HepG2 (cell line): ENCODE measurements at regions not wholly inside any gene's neighbourhood (a gene's known extent, or its start where the extent isn't known, plus 50 kb on each side); places are given as distances from the start of the nearest gene placed in this dataset.

Experiments used
- ATAC-seq: fragments of 200-7000 bp; cut with Tn5 transposase; 3 replicates; pipeline ENCODE4 v1.9.1; 2020; ENCODE audit warnings: mild to moderate bottlenecking, moderate library complexity
- BruUV-seq: library from RNA; stranded (reverse); fragments of 400-500 nt; replicated peaks from 2 replicates; lab custom pipeline; 2021; lab: Mats Ljungman, UMichigan
- CTCF ChIA-PET: fragments of 300-600 bp; formaldehyde crosslinking; extraction: SDS; loops from one replicate; lab custom pipeline; 2021; ENCODE audit warnings: low total read pairs, inconsistent platforms, low intra/inter-chr PET ratio; lab: Yijun Ruan, JAX
- POLR2A ChIA-PET: fragments of 350-600 bp; sonication (Branson Sonifier 250); formaldehyde crosslinking; loops from one replicate; lab custom pipeline; 2020; ENCODE audit warnings: antibody characterized with exemption, inconsistent platforms; lab: Yijun Ruan, JAX
- DNase-seq: peaks from one replicate; pipeline ENCODE4 v3.0.0-alpha.2; 2015; ENCODE audit warnings: low spot score
- FAIRE-seq: peaks from 3 replicates; lab custom pipeline; 2011; peaks lifted over from hg19 to GRCh38; lab: Jason Lieb, UNC
- H2AFZ ChIP-seq: one replicate; pipeline ENCODE4 v1.6.1; 2011; ENCODE audit warnings: low read length, inconsistent platforms
- H3K27ac ChIP-seq: fragments of 300-600 bp; 3 replicates; pipeline ENCODE4 v1.8.0; 2011; ENCODE audit warnings: mixed run types, mild to moderate bottlenecking, mixed read lengths, low read length, inconsistent platforms; ENCODE audit not compliant: insufficient read depth; ENCODE audit errors: extremely low read length
- H3K27me3 ChIP-seq, 2 experiments: fragments of 200-600 bp in 1 of 2; 2 replicates in 1 of 2; 3 replicates in 1 of 2; pipeline versions ENCODE4 v1.6.0 to v1.8.0; 2011; ENCODE audit warnings: low read length in 2 of 2, mild to moderate bottlenecking in 2 of 2, moderate library complexity in 2 of 2, inconsistent platforms in 1 of 2; ENCODE audit not compliant: insufficient read depth in 2 of 2, control insufficient read depth in 1 of 2
- H3K36me3 ChIP-seq, 2 experiments: fragments of 200-600 bp in 1 of 2; replicated peaks in 1 of 2; 2 replicates in 1 of 2; 3 replicates in 1 of 2; pipeline versions ENCODE4 v1.5.1 to v1.8.0; 2011; ENCODE audit warnings: low read length in 2 of 2, inconsistent platforms in 1 of 2; ENCODE audit not compliant: insufficient read depth in 2 of 2, control insufficient read depth in 1 of 2
- H3K4me1 ChIP-seq: 2 replicates; pipeline ENCODE4 v1.5.1; 2012; ENCODE audit warnings: low read length, inconsistent platforms; ENCODE audit not compliant: insufficient read depth
- H3K4me2 ChIP-seq: 2 replicates; pipeline ENCODE4 v1.6.0; 2011; ENCODE audit warnings: low read depth, low read length, inconsistent platforms
- H3K4me3 ChIP-seq, 3 experiments: fragments of 200-600 bp in 1 of 3; sonication (generic), shearing (Covaris generic) in 1 of 3; replicated peaks in 1 of 3; 2 replicates each; pipeline ENCODE4 v1.5.1; 2011 to 2016; ENCODE audit warnings: low read length in 3 of 3, inconsistent platforms in 2 of 3, low read depth in 2 of 3, mild to moderate bottlenecking in 2 of 3, control low read depth in 1 of 3, mixed read lengths in 1 of 3; ENCODE audit not compliant: insufficient read depth in 1 of 3
- H3K79me2 ChIP-seq: one replicate; pipeline ENCODE4 v1.6.1; 2011; ENCODE audit warnings: low read length, inconsistent platforms; ENCODE audit not compliant: insufficient read depth
- H3K9ac ChIP-seq: 2 replicates; pipeline ENCODE4 v1.6.0; 2011; ENCODE audit warnings: mild to moderate bottlenecking, low read depth, low read length, inconsistent platforms; ENCODE audit not compliant: insufficient read depth
- H3K9me3 ChIP-seq: 2 replicates; pipeline ENCODE4 v1.5.1; 2012; ENCODE audit warnings: mild to moderate bottlenecking, low read length
- H4K20me1 ChIP-seq: 2 replicates; pipeline ENCODE4 v1.6.0; 2011; ENCODE audit warnings: inconsistent platforms, mild to moderate bottlenecking, low read length, moderate library complexity; ENCODE audit not compliant: insufficient read depth
- ATF7 ChIP-seq, 2 experiments: fragments of 450-650 bp in 1 of 2; sonication (generic) in 1 of 2; formaldehyde crosslinking in 1 of 2; IDR thresholded peaks; 2 replicates each; pipeline versions ENCODE4 v1.4.0 to v1.6.1; 2016 to 2020; ENCODE audit warnings: antibody characterized with exemption in 1 of 2, mild to moderate bottlenecking in 1 of 2, missing genetic modification reagents in 1 of 2
- FOXC1 ChIP-seq: sonication (generic); formaldehyde crosslinking; IDR thresholded peaks from 2 replicates; pipeline ENCODE4 v1.8.0; 2022; ENCODE audit warnings: mild to moderate bottlenecking, missing genetic modification reagents, borderline replicate concordance
- NFYB ChIP-seq: sonication (generic); formaldehyde crosslinking; IDR thresholded peaks from 2 replicates; pipeline ENCODE4 v1.4.0; 2020; ENCODE audit warnings: missing genetic modification reagents
- POGK ChIP-seq: sonication (generic); formaldehyde crosslinking; conservative IDR thresholded peaks from 2 replicates; pipeline ENCODE4 v1.8.0; 2022; ENCODE audit warnings: mild to moderate bottlenecking, moderate library complexity, missing genetic modification reagents
- POLR2G ChIP-seq: fragments of 200-400 bp; formaldehyde crosslinking; IDR thresholded peaks from 2 replicates; pipeline ENCODE4 v1.6.1; 2018; ENCODE audit warnings: mild to moderate bottlenecking, low read depth, low read length, moderate library complexity
- ZFP90 ChIP-seq: sonication (generic); formaldehyde crosslinking; IDR thresholded peaks from 2 replicates; pipeline ENCODE4 v1.8.0; 2022; ENCODE audit warnings: missing genetic modification reagents, mild to moderate bottlenecking, inconsistent platforms, borderline replicate concordance
- ZMAT3 ChIP-seq: sonication (generic); formaldehyde crosslinking; conservative IDR thresholded peaks from 2 replicates; pipeline ENCODE4 v1.7.0; 2021; ENCODE audit warnings: missing genetic modification reagents
- ZNF160 ChIP-seq: sonication (generic); formaldehyde crosslinking; IDR thresholded peaks from 2 replicates; pipeline ENCODE4 v1.8.0; 2022; ENCODE audit warnings: mild to moderate bottlenecking, inconsistent platforms, missing genetic modification reagents
- ZNF382 ChIP-seq: sonication (generic); formaldehyde crosslinking; IDR thresholded peaks from 2 replicates; pipeline ENCODE4 v1.5.0; 2020; ENCODE audit warnings: missing genetic modification reagents, mild to moderate bottlenecking, borderline replicate concordance
- ZNF501 ChIP-seq: sonication (generic); formaldehyde crosslinking; IDR thresholded peaks from 2 replicates; pipeline ENCODE4 v1.5.1; 2020; ENCODE audit warnings: mild to moderate bottlenecking, moderate library complexity, missing genetic modification reagents
- ZNF552 ChIP-seq: sonication (generic); formaldehyde crosslinking; IDR thresholded peaks from 2 replicates; pipeline ENCODE4 v1.9.0; 2022; ENCODE audit warnings: missing genetic modification reagents, mild to moderate bottlenecking, borderline replicate concordance
- ZNF747 ChIP-seq: sonication (generic); formaldehyde crosslinking; IDR thresholded peaks from 2 replicates; pipeline ENCODE4 v1.8.1; 2023; ENCODE audit warnings: missing genetic modification reagents, mild to moderate bottlenecking, borderline replicate concordance
- WGBS: methylation state at CpG from one replicate; pipeline ENCODE4 v1.1.6; 2017; ENCODE audit warnings: low lambda C conversion rate; 5-methylcytosine and 5-hydroxymethylcytosine counted together
- in situ Hi-C: cut with HindIII; loops from 2 replicates; pipeline ENCODE4 v1.10.0; 2017; ENCODE audit warnings: low pct_unique_long_range_greater_than_20kb; ENCODE audit not compliant: extremely low pct_ligation_motif_present
- intact Hi-C: fragments of 100-400 bp; cut with micrococcal nuclease; formaldehyde crosslinking; loops from one replicate; pipeline ENCODE4 v1.10.0; 2022; ENCODE audit not compliant: unreplicated experiment
- TF ChIP-seq, protein P1 (sequence below): sonication (generic); formaldehyde crosslinking; IDR thresholded peaks from 2 replicates; pipeline ENCODE4 v1.5.1; 2020; ENCODE audit warnings: mild to moderate bottlenecking, missing genetic modification reagents, borderline replicate concordance

- Histone ChIP-seq H4K20me1 (no peaks in the 10 kb centered on the region), H3K4me2 (no peak overlapping the region), H3K27me3 (peaks cover 0 to 1% of the 10 kb centered on the region in 2 experiments; a peak in 1 of 5 replicates), H3K36me3 (no peaks in the 10 kb centered on the region), H3K9ac (no peak overlapping the region), H3K79me2 (no peaks in the 10 kb centered on the region), H3K4me1 (no peaks in the 10 kb centered on the region), H2AFZ (no peak overlapping the region), H3K9me3 (no peaks in the 10 kb centered on the region), H3K27ac (no peak overlapping the region), H3K4me3 (no peak overlapping the region)
- ATAC-seq (no peak), DNase-seq (no peak), FAIRE-seq (no peak)
- ChIA-PET POLR2A (no interaction called here), CTCF (no interaction called here)
- WGBS: 16% methylated on average over 7 of the region's 7 CpGs
- BruUV-seq: no TSS peak
- no peak for TF ChIP-seq FOXC1 (CRISPR knock-in tag)
- TF ChIP-seq ZNF501 (CRISPR knock-in tag): no peak
- TF ChIP-seq ATF7 (IDR thresholded peaks at IDR 0.05): 0 out of 2 replicates have a peak, but pooled peaks have one; percentile 29
- TF ChIP-seq ATF7 (CRISPR knock-in tag; IDR thresholded peaks at IDR 0.05): no peak
- intact Hi-C loops (no loop called here), in situ Hi-C loops (no loop called here)
Measured at GRCh38 chr15:79494384-79494909, 62.3 kb downstream of the MINAR1 start.

DNA sequence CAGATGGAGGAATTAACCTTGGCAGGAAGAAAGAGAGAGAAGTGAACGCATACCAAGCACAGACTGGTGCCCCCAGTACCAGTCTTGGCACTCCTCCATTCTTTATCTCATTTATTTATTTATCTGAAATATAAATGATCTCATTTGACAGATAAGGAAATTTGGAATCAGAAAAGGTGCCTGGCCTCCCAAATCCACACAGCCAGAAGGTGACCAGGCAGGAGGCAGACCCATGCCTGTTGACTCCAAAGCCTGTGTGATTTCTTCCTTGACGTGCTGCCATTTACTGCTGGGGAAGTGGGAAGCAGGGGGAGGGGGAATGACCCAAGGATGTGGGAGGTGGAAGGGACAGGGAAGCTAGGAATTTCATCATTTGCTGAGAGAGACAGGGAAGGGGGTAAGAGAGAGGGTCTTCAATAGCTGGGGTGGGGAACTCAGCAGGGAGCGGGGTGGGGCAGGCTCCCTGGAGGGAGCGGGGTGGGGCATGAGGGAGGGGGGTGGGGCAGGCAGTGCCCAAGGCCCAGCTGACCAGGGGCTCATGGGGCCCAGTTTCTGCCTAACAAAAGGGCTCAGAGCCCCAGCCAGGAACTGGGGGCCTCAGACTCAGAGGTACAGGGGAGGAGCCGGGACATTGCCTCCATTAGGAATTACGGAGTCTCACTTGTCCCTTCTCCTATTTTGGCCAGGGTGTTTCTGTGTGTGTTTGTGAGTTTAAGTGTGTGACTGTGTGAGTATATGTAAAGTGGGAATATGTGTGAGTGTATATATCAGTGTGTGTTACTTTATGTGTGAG, 63.0 kb downstream of the MINAR1 start:
- H3K9me3 ChIP-seq: no peaks in the 10 kb centered on the region
- H2AFZ ChIP-seq: no peak overlapping the region
- intact Hi-C loops: no loop called here
- no TSS peak for BruUV-seq
- no peaks in the 10 kb centered on the region for H3K36me3 ChIP-seq
- H3K79me2 ChIP-seq: no peaks in the 10 kb centered on the region
- no peak overlapping the region for H3K4me3 ChIP-seq
- WGBS: 6% methylated on average over 6 of the region's 6 CpGs
- ATAC-seq (no peak), FAIRE-seq (no peak), DNase-seq (no peak)
- H3K4me1 ChIP-seq: no peaks in the 10 kb centered on the region
- H3K4me2 ChIP-seq: no peak overlapping the region
- POLR2A ChIA-PET: no interaction called here
- peaks cover 0 to 1% of the 10 kb centered on the region in 2 experiments; a peak in 1 of 5 replicates for H3K27me3 ChIP-seq
- H3K27ac ChIP-seq: no peak overlapping the region
- no peaks in the 10 kb centered on the region for H4K20me1 ChIP-seq
- no peak overlapping the region for H3K9ac ChIP-seq
- CTCF ChIA-PET: no interaction called here
- in situ Hi-C loops: no loop called here
- no peak for TF ChIP-seq ZNF552 (CRISPR knock-in tag)
- TF ChIP-seq POGK (CRISPR knock-in tag): no peak
- no peak for TF ChIP-seq ZNF160
- TF ChIP-seq, protein P1, sequence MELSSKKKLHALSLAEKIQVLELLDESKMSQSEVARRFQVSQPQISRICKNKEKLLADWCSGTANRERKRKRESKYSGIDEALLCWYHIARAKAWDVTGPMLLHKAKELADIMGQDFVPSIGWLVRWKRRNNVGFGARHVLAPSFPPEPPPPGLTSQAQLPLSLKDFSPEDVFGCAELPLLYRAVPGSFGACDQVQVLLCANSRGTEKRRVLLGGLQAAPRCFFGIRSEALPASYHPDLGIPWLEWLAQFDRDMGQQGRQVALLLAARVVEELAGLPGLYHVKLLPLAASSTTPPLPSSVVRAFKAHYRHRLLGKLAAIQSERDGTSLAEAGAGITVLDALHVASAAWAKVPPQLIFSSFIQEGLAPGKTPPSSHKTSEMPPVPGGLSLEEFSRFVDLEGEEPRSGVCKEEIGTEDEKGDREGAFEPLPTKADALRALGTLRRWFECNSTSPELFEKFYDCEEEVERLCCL (CRISPR knock-in tag): no peak
- no peak for TF ChIP-seq ZNF382
- no peak for TF ChIP-seq NFYB (CRISPR knock-in tag)
- TF ChIP-seq ZNF747 (CRISPR knock-in tag): no peak
- TF ChIP-seq ZFP90 (CRISPR knock-in tag): no peak
- no peak for TF ChIP-seq ZMAT3
- TF ChIP-seq POLR2G: no peak
